Thyroid gland (tissue), 4 donors: ENCODE measurements at regions not wholly inside any gene's neighbourhood (a gene's known extent, or its start where the extent isn't known, plus 50 kb on each side); places are given as distances from the start of the nearest gene placed in this dataset.

Experiments used
- DNase-seq, 2 donors: peaks; one replicate each; pipeline ENCODE4 v3.0.0-alpha.2; 2019
- H3K27ac ChIP-seq, 3 donors: fragments of 200-600 bp; sonication (generic); 1 replicate in 2 of 3; 2 replicates in 1 of 3; pipeline ENCODE4 v1.5.1; 2016 to 2019; ENCODE audit warnings: mild to moderate bottlenecking in 1 of 3, moderate library complexity in 1 of 3
- H3K27me3 ChIP-seq: fragments of 200-600 bp; sonication (generic); one replicate; pipeline ENCODE4 v1.5.1; 2019
- H3K36me3 ChIP-seq, 2 donors: fragments of 200-600 bp; sonication (generic); one replicate each; pipeline ENCODE4 v1.5.1; 2016 to 2019
- H3K4me1 ChIP-seq, 2 donors: fragments of 200-600 bp; sonication (generic); one replicate each; pipeline ENCODE4 v1.5.1; 2017 to 2019
- H3K4me3 ChIP-seq, 3 donors: fragments of 200-600 bp; sonication (generic); replicated peaks in 1 of 3; 1 replicate in 2 of 3; 2 replicates in 1 of 3; pipeline ENCODE4 v1.5.1; 2016; ENCODE audit warnings: mild to moderate bottlenecking in 1 of 3
- H3K9me3 ChIP-seq: fragments of 200-600 bp; sonication (generic); one replicate; pipeline ENCODE4 v1.5.1; 2017
- CTCF ChIP-seq, 6 experiments: fragments of 200-600 bp in 3 of 6; fragments of 450-650 bp in 3 of 6; sonication (generic) in 3 of 6; IDR thresholded peaks; one replicate each; pipeline ENCODE4 v1.5.1; 2016 to 2019; ENCODE audit warnings: antibody characterized with exemption in 6 of 6, mild to moderate bottlenecking in 2 of 6, inconsistent platforms in 1 of 6, moderate library complexity in 1 of 6
- POLR2A ChIP-seq, 2 donors: fragments of 450-650 bp; IDR thresholded peaks; one replicate each; pipeline ENCODE4 v1.6.1; 2017; ENCODE audit warnings: antibody characterized with exemption in 2 of 2, mild to moderate bottlenecking in 2 of 2, moderate library complexity in 1 of 2
- WGBS, 2 donors: methylation state at CpG; one replicate each; pipeline ENCODE4 v1.1.5; 2017; 5-methylcytosine and 5-hydroxymethylcytosine counted together
- intact Hi-C: fragments of 100-400 bp; cut with DNase I; formaldehyde crosslinking; loops from one replicate; pipeline ENCODE4 v1.15.1; 2023

- Histone ChIP-seq H3K4me1 (no peaks in the 10 kb centered on the region), H3K9me3 (no peaks in the 10 kb centered on the region), H3K36me3 (no peaks in the 10 kb centered on the region), H3K27me3 (no peaks in the 10 kb centered on the region), H3K27ac (no peak overlapping the region), H3K4me3 (no peak overlapping the region)
- 97% methylated on average over 3 of the region's 3 CpGs for WGBS, 2 donors
- no peak for DNase-seq
- TF ChIP-seq POLR2A (IDR thresholded peaks at IDR 0.05) (no peak), CTCF (IDR thresholded peaks at IDR 0.05) (no peak)
- intact Hi-C loops = no loop called here
Measured at GRCh38 chr12:20047901-20048300, 320.4 kb upstream of the PDE3A start.

DNA sequence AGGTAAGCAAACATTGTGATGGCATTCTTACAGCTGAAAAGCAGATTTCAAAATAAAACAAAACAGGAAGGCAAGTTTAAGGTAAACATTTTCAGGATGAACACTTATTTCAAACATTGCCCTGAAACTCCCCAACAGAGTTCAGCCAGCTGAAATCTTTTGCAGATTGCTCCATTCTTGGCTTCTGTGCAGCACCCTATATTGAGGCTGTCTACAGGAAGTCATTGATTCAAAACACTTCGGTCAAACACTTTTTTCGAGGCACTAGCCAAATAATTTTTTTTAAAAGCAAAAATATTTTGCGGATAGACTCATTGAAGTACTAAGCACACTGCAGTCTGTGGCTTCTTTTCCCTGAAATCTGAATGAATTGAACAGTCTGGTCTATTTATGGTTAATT, 318.1 kb upstream of the PDE3A start:
- 75 to 77% methylated on average over 3 of the region's 3 CpGs for WGBS, 2 donors
- Histone ChIP-seq H3K4me3 (no peak overlapping the region), H3K4me1 (no peaks in the 10 kb centered on the region), H3K9me3 (no peaks in the 10 kb centered on the region), H3K27ac (no peak overlapping the region), H3K27me3 (no peaks in the 10 kb centered on the region), H3K36me3 (no peaks in the 10 kb centered on the region)
- no peak for TF ChIP-seq CTCF (IDR thresholded peaks at IDR 0.05)
- no peak for TF ChIP-seq POLR2A (IDR thresholded peaks at IDR 0.05)
- intact Hi-C loops = no loop called here
- no peak for DNase-seq

DNA sequence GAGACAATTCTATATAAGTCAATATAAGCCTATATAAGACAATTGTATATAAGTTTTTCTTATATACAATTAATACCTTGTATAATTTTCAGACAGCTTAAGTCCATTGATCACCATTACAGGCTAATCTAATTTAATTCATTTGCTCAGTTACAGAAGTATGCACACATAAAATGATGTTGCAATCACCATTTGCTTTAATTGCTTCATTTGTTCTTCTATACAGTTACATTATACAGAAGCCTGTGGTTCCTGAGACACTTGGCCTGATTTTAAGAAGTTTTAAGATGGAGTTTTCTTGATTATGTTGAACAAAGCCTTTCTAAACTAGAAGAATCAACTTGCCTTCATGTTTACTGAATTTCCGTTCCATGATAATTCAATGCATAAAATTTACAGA, 314.6 kb upstream of the PDE3A start:
- 95 to 97% methylated on average over 1 of the region's 1 CpG for WGBS, 2 donors
- no peak for DNase-seq
- Histone ChIP-seq H3K27ac (no peak overlapping the region), H3K4me1 (no peaks in the 10 kb centered on the region), H3K27me3 (no peaks in the 10 kb centered on the region), H3K36me3 (no peaks in the 10 kb centered on the region), H3K4me3 (no peak overlapping the region), H3K9me3 (no peaks in the 10 kb centered on the region)
- TF ChIP-seq CTCF (IDR thresholded peaks at IDR 0.05) (no peak), POLR2A (IDR thresholded peaks at IDR 0.05) (no peak)
- intact Hi-C loops = no loop called here

DNA sequence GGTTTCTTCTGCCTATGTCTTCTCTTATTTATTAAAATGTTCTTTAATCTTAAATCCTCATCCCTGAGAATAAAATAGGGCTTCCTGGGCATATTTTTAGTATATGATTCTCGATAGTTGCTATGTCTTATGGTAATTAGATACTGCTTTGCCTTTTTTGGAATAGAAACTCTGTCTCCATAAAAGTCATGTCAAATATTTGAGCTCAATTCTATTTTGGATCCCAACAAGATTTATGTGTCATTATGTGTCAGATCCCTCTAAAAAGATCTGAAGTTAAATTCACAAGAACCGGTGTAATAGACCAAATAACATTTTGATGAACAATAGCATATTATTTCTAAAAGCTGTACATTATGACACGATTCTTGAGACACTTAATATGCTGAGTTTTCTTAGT, 312.5 kb upstream of the PDE3A start:
- no peaks in the 10 kb centered on the region for H3K4me1 ChIP-seq
- H3K9me3 ChIP-seq = no peaks in the 10 kb centered on the region
- WGBS, 2 donors = 57 to 61% methylated on average over 3 of the region's 3 CpGs
- no peaks in the 10 kb centered on the region for H3K27me3 ChIP-seq
- no peak for DNase-seq
- no peaks in the 10 kb centered on the region for H3K36me3 ChIP-seq
- H3K27ac ChIP-seq = no peak overlapping the region
- no peak overlapping the region for H3K4me3 ChIP-seq
- TF ChIP-seq POLR2A (IDR thresholded peaks at IDR 0.05) = no peak
- no peak for TF ChIP-seq CTCF (IDR thresholded peaks at IDR 0.05)
- intact Hi-C loops = no loop called here

GRCh38 chr12:20057398-20057797, 310.9 kb upstream of the PDE3A start:
- whole genome bisulfite sequencing, 2 donors = 71 to 72% methylated on average over 5 of the region's 5 CpGs
- H3K36me3 ChIP-seq = no peaks in the 10 kb centered on the region
- H3K27ac ChIP-seq = no peak overlapping the region
- intact Hi-C loops = no loop called here
- no peaks in the 10 kb centered on the region for H3K27me3 ChIP-seq
- no peaks in the 10 kb centered on the region for H3K4me1 ChIP-seq
- no peaks in the 10 kb centered on the region for H3K9me3 ChIP-seq
- no peak for DNase-seq
- TF ChIP-seq POLR2A (IDR thresholded peaks at IDR 0.05) = no peak
- no peak for TF ChIP-seq CTCF (IDR thresholded peaks at IDR 0.05)
- H3K4me3 ChIP-seq = no peak overlapping the region
